ENCODE measurements at regions not wholly inside any gene's neighbourhood (a gene's known extent, or its start where the extent isn't known, plus 50 kb on each side); places are given as distances from the start of the nearest gene placed in this dataset.

DNA sequence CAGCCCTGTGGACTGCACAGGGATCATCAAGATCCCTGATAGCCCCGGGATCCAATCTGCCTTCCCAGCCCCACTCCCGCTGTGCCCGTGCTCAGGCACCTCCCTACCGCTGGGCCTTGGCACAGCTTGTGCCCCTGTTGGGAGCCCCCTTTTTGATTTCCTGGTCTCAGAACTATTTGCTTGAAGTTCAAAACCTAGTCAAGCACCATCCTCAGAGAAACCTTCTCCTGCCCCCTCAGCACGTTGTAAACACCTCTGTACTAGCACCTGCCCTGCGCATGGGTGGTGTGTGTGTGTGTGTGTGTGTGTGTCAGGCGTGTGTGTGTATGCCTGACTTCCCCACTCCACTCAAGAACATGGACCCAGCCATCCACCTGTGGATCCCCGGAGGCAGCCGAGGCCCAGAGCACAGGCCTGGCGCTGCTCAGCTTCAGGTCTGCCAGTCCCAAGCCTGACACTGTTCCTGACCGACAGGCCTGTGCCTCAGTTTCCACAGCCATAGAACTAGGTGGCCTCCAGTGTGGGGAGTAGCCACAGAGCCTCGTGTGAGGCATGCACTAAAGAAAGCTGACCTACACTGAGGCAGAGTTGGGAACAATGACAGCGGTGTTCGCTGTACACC, 65.5 kb downstream of the ADRA2C start:
- no peak for DNase-seq (ENCODE audit: extremely low read depth in 1 of 2, low read depth in 1 of 2)

GRCh38 chr4:3832536-3833220, 66.5 kb downstream of the ADRA2C start:
- no peak for DNase-seq (ENCODE audit: extremely low read depth in 1 of 2, low read depth in 1 of 2)

- no peak for DNase-seq (ENCODE audit: extremely low read depth in 1 of 2, low read depth in 1 of 2)
These were observed 67.3 kb downstream of the ADRA2C start for GRCh38 chr4:3833326-3833989.

GRCh38 chr4:3834186-3834662, 68.0 kb downstream of the ADRA2C start:
- no peak for DNase-seq (ENCODE audit: extremely low read depth in 1 of 2, low read depth in 1 of 2)

GRCh38 chr4:3834663-3835521, 68.7 kb downstream of the ADRA2C start:
- DNase-seq (ENCODE audit: extremely low read depth in 1 of 2, low read depth in 1 of 2) = no peak

DNA sequence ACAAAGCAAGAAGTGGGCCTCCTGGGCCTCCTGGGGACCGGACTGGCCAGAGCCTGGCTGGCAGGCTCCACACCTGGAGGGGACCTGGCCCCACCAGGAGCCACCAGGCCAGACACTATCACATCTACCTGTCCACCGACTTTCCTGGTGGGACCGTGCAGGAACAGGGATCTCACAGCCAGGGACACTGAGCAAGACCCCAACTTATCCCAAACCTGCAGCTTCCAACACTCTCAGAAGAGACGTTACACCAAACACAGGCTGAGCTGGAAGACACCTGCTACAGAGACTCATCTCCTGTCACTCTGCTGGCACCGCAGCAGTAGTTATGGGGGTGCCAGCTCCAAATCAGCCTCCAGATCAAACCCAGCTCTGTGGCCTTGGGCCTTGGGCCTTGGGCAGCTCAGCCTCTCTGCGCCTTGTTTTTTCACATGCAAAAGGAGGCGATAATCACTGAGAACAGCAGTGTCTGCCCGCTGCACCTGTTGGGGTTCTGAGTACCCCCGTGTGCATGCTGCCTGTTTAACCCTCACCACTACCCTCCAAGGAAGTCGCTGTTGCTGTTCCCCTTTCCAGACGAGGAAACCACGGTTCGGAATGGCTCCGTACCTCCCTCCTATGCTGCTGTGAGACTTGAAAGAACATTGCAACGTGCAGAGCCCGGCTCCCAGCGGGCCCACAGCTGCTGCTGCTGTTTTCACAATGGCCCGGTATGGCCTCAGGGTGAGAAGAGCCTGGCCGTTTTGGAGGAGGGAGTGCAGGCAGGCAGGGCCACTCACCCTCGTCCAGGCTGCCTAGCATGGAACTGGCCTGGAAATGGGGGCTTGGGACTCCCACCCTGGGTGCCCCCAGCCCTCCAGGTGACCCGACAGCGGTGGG, 69.6 kb downstream of the ADRA2C start:
- no peak for DNase-seq (ENCODE audit: extremely low read depth in 1 of 2, low read depth in 1 of 2)

DNA sequence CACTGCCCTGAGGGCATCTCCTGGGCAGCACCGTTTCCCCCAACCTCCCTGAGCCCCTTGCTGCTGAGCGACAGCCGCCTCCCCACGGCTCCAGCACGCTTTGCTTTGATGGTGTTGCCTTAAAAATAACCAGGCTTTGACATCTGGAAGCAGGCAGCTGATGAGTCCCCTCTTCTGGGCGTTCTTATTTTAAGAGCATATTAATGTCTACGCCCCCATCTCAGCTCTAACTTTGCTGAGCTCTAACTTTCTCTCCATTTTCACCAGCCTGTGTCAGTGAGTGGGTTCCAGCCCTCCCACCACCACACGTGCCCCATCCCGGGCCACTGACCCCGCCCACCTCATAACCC, 70.2 kb downstream of the ADRA2C start:
- DNase-seq (ENCODE audit: extremely low read depth in 1 of 2, low read depth in 1 of 2) = no peak

DNA sequence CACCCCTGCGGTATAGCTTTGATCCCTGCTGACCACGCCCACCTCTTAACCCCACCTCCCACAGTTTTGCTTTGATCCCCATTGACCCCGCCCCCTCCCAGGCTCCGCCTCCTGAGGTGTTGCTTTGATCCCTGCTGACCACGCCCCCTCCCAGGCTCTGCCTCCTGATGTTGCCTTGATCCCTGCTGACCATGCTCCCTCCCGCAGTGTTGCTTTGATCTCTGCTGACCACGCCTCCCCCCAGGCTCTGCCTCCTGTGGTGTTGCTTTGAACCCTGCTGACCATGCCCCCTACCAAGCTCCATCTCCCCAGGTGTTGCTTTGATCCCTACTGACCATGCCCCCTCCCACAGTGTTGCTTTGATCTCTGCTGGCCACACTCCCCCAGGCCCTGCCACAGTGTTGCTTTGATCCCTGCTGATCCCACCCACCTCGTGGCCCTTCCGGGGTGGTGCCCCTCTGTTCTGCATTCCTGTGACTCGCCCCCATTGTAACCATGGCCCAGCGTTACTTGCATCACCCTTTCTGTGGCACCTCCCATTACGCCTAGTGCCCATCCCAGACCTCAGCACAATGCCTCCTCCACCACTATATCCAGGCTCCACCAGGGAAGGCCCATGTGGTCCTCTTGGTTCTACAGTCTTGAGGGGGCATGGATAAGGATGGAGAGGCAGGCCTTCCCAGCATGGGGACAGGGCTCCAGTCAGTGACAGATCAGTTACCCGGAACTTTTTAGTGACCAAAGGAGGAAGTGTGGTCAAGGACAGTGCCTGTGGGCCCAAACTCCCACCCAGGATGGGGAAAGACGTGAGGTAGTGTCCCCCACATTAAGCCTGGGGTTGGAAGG, 70.8 kb downstream of the ADRA2C start:
- no peak for DNase-seq (ENCODE audit: extremely low read depth in 1 of 2, low read depth in 1 of 2)

DNA sequence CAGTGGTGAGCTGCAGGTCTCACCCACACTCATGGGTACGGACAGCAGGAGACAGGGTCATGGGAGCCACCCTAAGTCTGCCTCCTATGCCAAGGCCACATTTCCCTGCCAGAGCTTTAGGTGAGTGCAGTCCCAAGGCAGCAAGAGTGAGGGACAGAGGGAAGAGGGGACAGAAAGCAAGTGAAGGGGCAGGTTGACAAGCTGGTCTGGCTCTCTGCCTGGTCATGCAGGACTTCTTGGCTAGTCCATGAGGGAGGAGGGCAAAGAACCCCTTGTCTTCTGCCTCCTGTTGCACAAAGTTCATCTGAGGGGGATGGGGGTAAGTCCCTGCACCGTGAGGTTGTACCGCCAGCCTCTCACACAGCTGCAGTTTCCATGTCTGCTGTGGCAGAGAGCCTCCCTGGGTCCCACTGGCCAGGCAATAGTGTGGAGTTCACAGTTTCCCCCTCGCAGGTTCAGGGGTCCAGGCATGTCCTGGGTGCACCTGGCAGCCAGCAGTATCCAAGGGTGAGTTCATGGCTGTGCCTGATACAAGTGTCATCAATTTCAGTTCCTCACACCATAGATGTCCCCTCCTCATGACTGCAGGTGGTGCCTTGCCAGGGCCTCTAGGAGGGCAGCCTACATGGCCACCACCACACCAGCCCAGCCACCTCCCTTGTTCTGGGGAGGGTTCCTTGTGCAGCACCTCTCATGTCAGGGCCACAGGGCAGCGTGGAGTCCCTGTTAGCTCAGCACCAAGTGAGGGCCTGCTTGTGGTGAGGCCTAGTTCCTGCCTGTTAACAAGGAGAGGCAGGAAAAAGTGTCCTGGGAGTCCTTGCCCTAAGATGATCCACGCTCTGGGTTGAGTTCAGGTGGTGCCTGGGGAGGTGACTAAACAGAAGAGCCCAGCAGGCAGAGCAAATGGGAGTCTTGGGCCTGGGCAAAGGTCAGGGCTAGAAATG, 72.5 kb downstream of the ADRA2C start:
- DNase-seq (ENCODE audit: extremely low read depth in 1 of 2, low read depth in 1 of 2) = no peak

- DNase-seq (ENCODE audit: extremely low read depth in 1 of 2, low read depth in 1 of 2) = no peak
These were observed 79.0 kb downstream of the ADRA2C start for GRCh38 chr4:3845094-3845743.

DNA sequence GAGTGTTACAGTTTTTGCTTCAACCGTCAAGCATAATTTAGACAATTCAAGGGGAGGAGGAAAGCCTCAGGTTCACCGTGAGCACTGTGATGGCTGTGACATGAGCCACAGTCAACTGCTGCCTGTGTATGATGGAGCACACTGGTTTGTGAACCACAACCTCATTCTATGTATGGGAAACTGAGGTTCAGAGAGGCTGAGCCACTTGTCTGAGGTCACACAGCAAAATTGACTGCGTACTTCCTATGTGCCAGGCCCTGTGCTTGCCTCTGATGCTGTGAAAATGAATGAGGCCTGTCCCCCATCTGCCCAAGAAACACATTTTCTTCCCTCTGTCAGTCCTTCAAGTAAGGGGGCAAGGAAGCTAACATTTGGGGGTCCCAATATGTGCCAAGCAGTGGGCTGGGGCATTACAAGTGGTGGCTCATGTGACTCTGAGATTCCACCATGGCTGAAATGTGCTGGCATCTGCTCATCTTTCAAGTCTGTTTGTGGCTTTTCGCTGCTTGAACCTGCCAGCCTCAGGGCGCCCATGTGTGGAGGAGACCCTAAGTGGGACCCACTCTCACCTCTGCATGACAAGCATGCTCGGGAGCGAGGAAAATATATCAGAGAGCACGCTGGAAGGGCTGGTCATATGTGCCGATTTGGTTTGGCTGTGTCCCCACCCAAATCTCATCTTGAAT, 79.7 kb downstream of the ADRA2C start:
- DNase-seq (ENCODE audit: extremely low read depth in 1 of 2, low read depth in 1 of 2) = no peak

- DNase-seq (ENCODE audit: extremely low read depth in 1 of 2, low read depth in 1 of 2) = no peak
These were observed 81.2 kb downstream of the ADRA2C start for GRCh38 chr4:3847211-3847940.

DNA sequence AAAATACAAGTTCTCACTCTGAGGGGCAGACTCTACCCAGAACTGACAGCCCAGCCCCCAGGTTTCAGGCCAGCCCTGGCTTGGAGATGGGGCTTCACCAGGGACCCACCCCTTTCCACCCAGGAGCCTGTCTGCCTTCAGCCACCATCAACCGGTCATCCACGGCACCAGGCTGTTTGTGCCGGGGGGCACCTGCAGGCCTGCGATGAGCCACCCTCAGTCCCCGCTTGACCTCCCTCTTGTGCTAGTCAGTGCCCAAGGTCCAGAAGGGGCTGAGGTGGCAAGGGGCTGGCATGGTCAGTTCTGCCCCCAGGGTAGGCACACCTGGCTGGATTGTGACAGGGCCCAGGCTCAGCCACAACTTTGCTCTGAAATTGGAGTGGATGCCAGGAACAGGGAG, 82.1 kb downstream of the ADRA2C start:
- no peak for DNase-seq (ENCODE audit: extremely low read depth in 1 of 2, low read depth in 1 of 2)

DNA sequence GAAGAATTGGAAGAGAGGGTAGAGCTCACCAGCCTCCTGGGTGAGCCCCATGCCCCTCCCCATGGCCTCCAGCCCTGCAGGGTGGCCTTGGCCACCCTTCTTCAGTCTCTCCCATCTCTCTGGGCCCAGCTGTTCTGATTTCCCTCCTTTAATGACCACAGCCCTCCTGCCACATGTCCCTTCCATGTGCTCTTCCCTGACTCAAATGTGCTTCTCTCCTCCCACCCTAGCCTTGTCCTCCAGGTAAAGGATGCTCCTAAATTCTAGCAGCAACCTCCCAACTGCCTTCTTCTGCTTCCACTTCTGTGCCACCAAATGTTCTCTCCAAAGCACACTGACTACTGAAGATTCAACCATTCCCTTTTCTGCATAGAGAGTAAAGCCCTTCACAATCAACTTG, 83.0 kb downstream of the ADRA2C start:
- no peak for DNase-seq (ENCODE audit: extremely low read depth in 1 of 2, low read depth in 1 of 2)

DNA sequence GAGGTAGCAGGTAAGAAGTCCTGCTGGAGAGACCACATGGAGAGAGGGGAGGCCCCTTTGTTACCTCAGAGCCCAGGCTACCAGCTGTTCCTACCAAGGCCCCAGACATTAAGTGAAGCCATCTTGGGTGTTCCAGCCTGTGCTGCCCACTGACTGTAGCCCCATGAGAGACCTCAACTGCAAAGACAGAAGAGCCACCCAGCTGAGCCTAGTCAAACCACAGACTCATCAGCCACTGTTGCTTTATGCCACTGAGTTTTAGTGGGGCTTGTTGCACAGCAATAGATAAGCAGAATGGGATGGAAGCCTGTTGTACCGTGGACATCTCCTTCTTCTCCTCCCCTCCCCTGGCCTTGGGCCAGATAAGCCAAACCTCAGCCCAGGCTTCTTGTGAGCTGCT, 83.9 kb downstream of the ADRA2C start:
- DNase-seq (ENCODE audit: extremely low read depth in 1 of 2, low read depth in 1 of 2) = no peak

GRCh38 chr4:3851211-3851610, 85.0 kb downstream of the ADRA2C start:
- DNase-seq (ENCODE audit: extremely low read depth in 1 of 2, low read depth in 1 of 2) = no peak

DNA sequence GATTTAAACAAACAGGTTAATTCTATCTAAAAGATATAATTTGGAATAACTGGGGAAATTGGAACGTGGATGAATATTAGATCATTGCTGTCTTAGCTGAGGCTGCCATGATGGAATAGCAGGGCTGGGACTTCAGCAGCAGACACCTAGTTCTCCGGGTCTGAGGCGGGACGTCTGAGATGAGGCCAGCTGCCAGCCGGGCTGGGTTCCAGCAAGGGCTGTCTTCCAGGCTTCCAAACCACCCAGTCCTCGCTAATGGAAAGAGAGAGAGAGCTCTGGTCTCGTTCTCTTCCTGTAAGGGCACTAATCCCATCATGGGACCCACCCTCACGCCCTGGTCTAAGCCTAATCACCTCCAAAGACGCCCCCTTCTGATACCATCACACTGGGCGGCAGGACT, 85.7 kb downstream of the ADRA2C start:
- no peak for DNase-seq (ENCODE audit: extremely low read depth in 1 of 2, low read depth in 1 of 2)
